ENCODE measurements at regions not wholly inside any gene's neighbourhood (a gene's known extent, or its start where the extent isn't known, plus 50 kb on each side); places are given as distances from the start of the nearest gene placed in this dataset.

GRCh38 chr4:60194214-60194613, 1005.9 kb upstream of the ADGRL3 start:
- TF ChIP-seq CTCF (IDR thresholded peaks at IDR 0.05), result no peak
- TF ChIP-seq POLR2A (IDR thresholded peaks at IDR 0.05), result no peak

Data from right lobe of liver (tissue), 4 donors.